Pulmonary artery endothelial cell (primary cell): ENCODE measurements at regions not wholly inside any gene's neighbourhood (a gene's known extent, or its start where the extent isn't known, plus 50 kb on each side); places are given as distances from the start of the nearest gene placed in this dataset.

Source experiments
- DNase-seq: peaks from one replicate; pipeline ENCODE4 v3.0.0-alpha.2; 2011; ENCODE audit warnings: low read depth, low spot score

GRCh38 chr20:57810511-57811373 is 100.9 kb upstream of the PMEPA1 start:
- no peak for DNase-seq

- DNase-seq: no peak
Observed at GRCh38 chr20:57809661-57810172, 99.9 kb upstream of the PMEPA1 start.

GRCh38 chr20:57809149-57809548 is 99.3 kb upstream of the PMEPA1 start:
- DNase-seq: no peak

GRCh38 chr20:57808264-57809070 is 98.7 kb upstream of the PMEPA1 start:
- no peak for DNase-seq

- DNase-seq: no peak
Observed at GRCh38 chr20:57807401-57808263, 97.8 kb upstream of the PMEPA1 start.

GRCh38 chr20:57806975-57807374 is 97.2 kb upstream of the PMEPA1 start:
- no peak for DNase-seq

- no peak for DNase-seq
Observed at GRCh38 chr20:57806476-57806875, 96.7 kb upstream of the PMEPA1 start.

- DNase-seq: no peak
Observed at GRCh38 chr20:57805747-57806146, 95.9 kb upstream of the PMEPA1 start.

- no peak for DNase-seq
Observed at GRCh38 chr20:57804470-57805250, 94.8 kb upstream of the PMEPA1 start.

- no peak for DNase-seq
Observed at GRCh38 chr20:57803508-57804005, 93.7 kb upstream of the PMEPA1 start.

GRCh38 chr20:57802765-57803507 is 93.1 kb upstream of the PMEPA1 start:
- DNase-seq: no peak

- DNase-seq: no peak
Observed at GRCh38 chr20:57801581-57801980, 91.8 kb upstream of the PMEPA1 start.

GRCh38 chr20:57800791-57801430 is 91.1 kb upstream of the PMEPA1 start:
- DNase-seq: no peak

- DNase-seq: no peak
Observed at GRCh38 chr20:57797401-57797800, 87.6 kb upstream of the PMEPA1 start.

- no peak for DNase-seq
Observed at GRCh38 chr20:57795977-57796560, 86.3 kb upstream of the PMEPA1 start.

- DNase-seq: no peak
Observed at GRCh38 chr20:57795342-57795697, 85.5 kb upstream of the PMEPA1 start.

- no peak for DNase-seq
Observed at GRCh38 chr20:57794600-57795341, 85.0 kb upstream of the PMEPA1 start.

- DNase-seq: no peak
Observed at GRCh38 chr20:57794036-57794435, 84.2 kb upstream of the PMEPA1 start.
